ENCODE measurements at regions not wholly inside any gene's neighbourhood (a gene's known extent, or its start where the extent isn't known, plus 50 kb on each side); places are given as distances from the start of the nearest gene placed in this dataset.
A peak's percentile ranks its signal among the peaks of the same experiment; 100 is the strongest.

- in situ Hi-C loops (cut with MboI; ENCODE audit: low pct_unique_long_range_greater_than_20kb, low sequenced_read_pairs), result no loop called here
- DNase-seq, result peak; percentile 29
Observed at GRCh38 chr13:23979361-23980159, 82.3 kb upstream of the C1QTNF9B start.

- DNase-seq, result peak; percentile 71
- in situ Hi-C loops (cut with MboI; ENCODE audit: low pct_unique_long_range_greater_than_20kb, low sequenced_read_pairs), result no loop called here
Observed at GRCh38 chr13:23980160-23980551, 82.9 kb upstream of the C1QTNF9B start.

GRCh38 chr13:23983671-23984070 lies 86.4 kb upstream of the C1QTNF9B start:
- no peak for DNase-seq
- in situ Hi-C loops (cut with MboI; ENCODE audit: low pct_unique_long_range_greater_than_20kb, low sequenced_read_pairs), result no loop called here

- no peak for DNase-seq
- in situ Hi-C loops (cut with MboI; ENCODE audit: low pct_unique_long_range_greater_than_20kb, low sequenced_read_pairs), result no loop called here
Observed at GRCh38 chr13:23984546-23984945, 87.2 kb upstream of the C1QTNF9B start.

GRCh38 chr13:23985060-23985459 lies 87.8 kb upstream of the C1QTNF9B start:
- no peak for DNase-seq
- in situ Hi-C loops (cut with MboI; ENCODE audit: low pct_unique_long_range_greater_than_20kb, low sequenced_read_pairs), result no loop called here

GRCh38 chr13:23985839-23986238 lies 88.5 kb upstream of the C1QTNF9B start:
- no peak for DNase-seq
- in situ Hi-C loops (cut with MboI; ENCODE audit: low pct_unique_long_range_greater_than_20kb, low sequenced_read_pairs), result no loop called here

GRCh38 chr13:23986619-23987018 lies 89.3 kb upstream of the C1QTNF9B start:
- DNase-seq, result no peak
- in situ Hi-C loops (cut with MboI; ENCODE audit: low pct_unique_long_range_greater_than_20kb, low sequenced_read_pairs), result no loop called here

GRCh38 chr13:23987331-23987894 lies 90.1 kb upstream of the C1QTNF9B start:
- no peak for DNase-seq
- in situ Hi-C loops (cut with MboI; ENCODE audit: low pct_unique_long_range_greater_than_20kb, low sequenced_read_pairs), result no loop called here

- DNase-seq, result no peak
- in situ Hi-C loops (cut with MboI; ENCODE audit: low pct_unique_long_range_greater_than_20kb, low sequenced_read_pairs), result no loop called here
Observed at GRCh38 chr13:23988546-23989122, 91.3 kb upstream of the C1QTNF9B start.

- DNase-seq, result no peak
- in situ Hi-C loops (cut with MboI; ENCODE audit: low pct_unique_long_range_greater_than_20kb, low sequenced_read_pairs), result no loop called here
Observed at GRCh38 chr13:23990455-23990854, 93.2 kb upstream of the C1QTNF9B start.

- no peak for DNase-seq
- in situ Hi-C loops (cut with MboI; ENCODE audit: low pct_unique_long_range_greater_than_20kb, low sequenced_read_pairs), result no loop called here
Observed at GRCh38 chr13:23991119-23991518, 93.8 kb upstream of the C1QTNF9B start.

- in situ Hi-C loops (cut with MboI; ENCODE audit: low pct_unique_long_range_greater_than_20kb, low sequenced_read_pairs), result no loop called here
- no peak for DNase-seq
Observed at GRCh38 chr13:23992781-23993679, 95.7 kb upstream of the C1QTNF9B start.

- in situ Hi-C loops (cut with MboI; ENCODE audit: low pct_unique_long_range_greater_than_20kb, low sequenced_read_pairs), result no loop called here
- DNase-seq, result no peak
Observed at GRCh38 chr13:23993680-23993985, 96.3 kb upstream of the C1QTNF9B start.

- in situ Hi-C loops (cut with MboI; ENCODE audit: low pct_unique_long_range_greater_than_20kb, low sequenced_read_pairs), result no loop called here
- no peak for DNase-seq
Observed at GRCh38 chr13:23995283-23996073, 98.2 kb upstream of the C1QTNF9B start.

- DNase-seq, result no peak
- in situ Hi-C loops (cut with MboI; ENCODE audit: low pct_unique_long_range_greater_than_20kb, low sequenced_read_pairs), result no loop called here
Observed at GRCh38 chr13:23996456-23996855, 99.2 kb upstream of the C1QTNF9B start.

GRCh38 chr13:23999424-23999823 lies 102.1 kb upstream of the C1QTNF9B start:
- no peak for DNase-seq
- in situ Hi-C loops (cut with MboI; ENCODE audit: low pct_unique_long_range_greater_than_20kb, low sequenced_read_pairs), result no loop called here

- in situ Hi-C loops (cut with MboI; ENCODE audit: low pct_unique_long_range_greater_than_20kb, low sequenced_read_pairs), result no loop called here
- DNase-seq, result no peak
Observed at GRCh38 chr13:24002206-24002815, 105.0 kb upstream of the C1QTNF9B start.

- in situ Hi-C loops (cut with MboI; ENCODE audit: low pct_unique_long_range_greater_than_20kb, low sequenced_read_pairs), result no loop called here
- DNase-seq, result no peak
Observed at GRCh38 chr13:24004142-24004899, 107.0 kb upstream of the C1QTNF9B start.

All from KBM-7 (cell line).